T-cell (primary cell): ENCODE measurements at regions not wholly inside any gene's neighbourhood (a gene's known extent, or its start where the extent isn't known, plus 50 kb on each side); places are given as distances from the start of the nearest gene placed in this dataset.

Experiments used
- ATAC-seq, 4 experiments: fragments of 200-7000 bp in 3 of 4; fragments of 150-1000 bp in 1 of 4; cut with Tn5 transposase; replicated peaks in 1 of 4; 1 replicate in 3 of 4; 2 replicates in 1 of 4; pipeline ENCODE4 v1.10.0; 2021; ENCODE audit warnings: moderate library complexity in 3 of 4, mild to moderate bottlenecking in 2 of 4, moderate number of reproducible peaks in 1 of 4
- CTCF ChIA-PET, 2 donors: fragments of 300-600 bp; sonication (Branson Sonifier 250); formaldehyde crosslinking; loops; one replicate each; lab custom pipeline; 2022; ENCODE audit warnings: antibody characterized with exemption in 2 of 2; lab: Charles Lee
- POLR2A ChIA-PET, 2 donors: fragments of 300-600 bp; sonication (Branson Sonifier 250); formaldehyde crosslinking; loops; one replicate each; lab custom pipeline; 2022; ENCODE audit warnings: antibody characterized with exemption in 2 of 2; lab: Charles Lee
- DNase-seq, 35 experiments: peaks; one replicate each; pipeline versions ENCODE4 v3.0.0 to v3.0.0-alpha.2; 2013 to 2023
- H3K27ac ChIP-seq: one replicate; pipeline ENCODE4 v1.5.1; 2013; ENCODE audit warnings: low read length
- H3K27me3 ChIP-seq, 2 experiments: replicated peaks in 1 of 2; 1 replicate in 1 of 2; 2 replicates in 1 of 2; pipeline versions ENCODE4 v1.6.1 to v1.7.0; 2013; ENCODE audit warnings: low read length in 1 of 2, mixed read lengths in 1 of 2; ENCODE audit not compliant: control insufficient read depth in 2 of 2, insufficient read depth in 2 of 2; ENCODE audit errors: extremely low read depth in 1 of 2
- H3K36me3 ChIP-seq, 2 donors: 1 replicate in 1 of 2; 2 replicates in 1 of 2; pipeline versions ENCODE4 v1.6.1 to v1.7.0; 2013; ENCODE audit warnings: low read length in 1 of 2; ENCODE audit not compliant: control insufficient read depth in 2 of 2, insufficient read depth in 1 of 2; ENCODE audit errors: extremely low read depth in 1 of 2
- H3K4me1 ChIP-seq, 2 experiments: 1 replicate in 1 of 2; 2 replicates in 1 of 2; pipeline versions ENCODE4 v1.6.1 to v1.7.0; 2013; ENCODE audit warnings: low read length in 2 of 2, mixed read lengths in 1 of 2; ENCODE audit not compliant: insufficient read depth in 2 of 2, control insufficient read depth in 1 of 2; ENCODE audit errors: extremely low read depth in 1 of 2
- H3K4me3 ChIP-seq, 2 donors: 1 replicate in 1 of 2; 2 replicates in 1 of 2; pipeline versions ENCODE4 v1.5.1 to v1.7.0; 2013; ENCODE audit warnings: mild to moderate bottlenecking in 2 of 2, low read length in 1 of 2, moderate library complexity in 1 of 2; ENCODE audit not compliant: control insufficient read depth in 1 of 2; ENCODE audit errors: extremely low read depth in 1 of 2
- H3K9me3 ChIP-seq: 2 replicates; pipeline ENCODE4 v1.7.0; 2013
- H3K27ac Mint-ChIP-seq, 2 donors: one replicate each; pipeline ENCODE4 v1.8.0; 2020 to 2021; ENCODE audit warnings: mild to moderate bottlenecking in 2 of 2, mixed read lengths in 2 of 2
- H3K27me3 Mint-ChIP-seq, 2 donors: one replicate each; pipeline ENCODE4 v1.8.0; 2021 to 2022; ENCODE audit warnings: mixed read lengths in 2 of 2
- H3K36me3 Mint-ChIP-seq: one replicate; pipeline ENCODE4 v1.8.0; 2021; ENCODE audit warnings: mixed read lengths
- H3K4me1 Mint-ChIP-seq, 3 donors: one replicate each; pipeline ENCODE4 v1.8.0; 2020 to 2022; ENCODE audit warnings: mixed read lengths in 3 of 3, mild to moderate bottlenecking in 1 of 3
- H3K4me3 Mint-ChIP-seq, 3 donors: one replicate each; pipeline ENCODE4 v1.8.0; 2020 to 2022; ENCODE audit warnings: mild to moderate bottlenecking in 3 of 3, mixed read lengths in 3 of 3, moderate library complexity in 3 of 3
- H3K9me3 Mint-ChIP-seq, 3 donors: one replicate each; pipeline ENCODE4 v1.8.0; 2020 to 2022; ENCODE audit warnings: mixed read lengths in 3 of 3
- WGBS: methylation state at CpG from one replicate; pipeline ENCODE4 v1.1.5; 2013; ENCODE audit warnings: missing lambda C conversion rate; ENCODE audit not compliant: insufficient coverage; 5-methylcytosine and 5-hydroxymethylcytosine counted together

GRCh38 chrX:39773150-39773549 lies 324.6 kb downstream of the BCOR start:
- POLR2A ChIA-PET: interaction anchor here in 1 of 2 donors (0.6 kb wide), 1 partner anchor 127 kb away, joined by 3 read pairs; no protein-coding TSS in a partner anchor
- Mint-ChIP-seq H3K9me3 (peaks cover 0 to 3% (median 0%) of the 10 kb centered on the region in 3 donors), H3K27me3 (peaks cover 0 to 26% of the 10 kb centered on the region in 2 donors), H3K4me1 (peaks cover 48 to 59% (median 54%) of the 10 kb centered on the region in 3 donors), H3K4me3 (peak overlapping the region in 1 of 3 donors; percentile 71), H3K27ac (peak overlapping the region; percentile 95 to 99), H3K36me3 (no peaks in the 10 kb centered on the region)
- peaks cover 3 to 61% of the 10 kb centered on the region in 2 experiments for H3K4me1 ChIP-seq
- H3K36me3 ChIP-seq: no peaks in the 10 kb centered on the region
- no peak for DNase-seq
- H3K4me3 ChIP-seq: no peak overlapping the region
- H3K27me3 ChIP-seq: no peaks in the 10 kb centered on the region
- CTCF ChIA-PET: interaction anchor here in 1 of 2 donors (0.6 kb wide), 1 partner anchor 396 kb away, joined by 3 read pairs; no protein-coding TSS in a partner anchor
- H3K27ac ChIP-seq: peak overlapping the region; percentile 80
- no peaks in the 10 kb centered on the region for H3K9me3 ChIP-seq
- no CpG with 5 or more reads among the region's 3 CpGs for WGBS
- ATAC-seq: no peak

GRCh38 chrX:39773923-39774773 lies 323.6 kb downstream of the BCOR start:
- Histone ChIP-seq H3K27me3 (no peaks in the 10 kb centered on the region), H3K27ac (peak overlapping the region; percentile 47), H3K4me3 (peak overlapping the region in 1 of 2 donors; percentile 34), H3K9me3 (no peaks in the 10 kb centered on the region), H3K36me3 (no peaks in the 10 kb centered on the region), H3K4me1 (peaks cover 3 to 61% of the 10 kb centered on the region in 2 experiments)
- peak overlapping the region; percentile 64 to 84 (median 65) for H3K4me3 Mint-ChIP-seq
- DNase-seq (peak in 17 of 35 experiments; percentile 8 to 60 (median 24)), ATAC-seq (peak; percentile 47 to 74 (median 56))
- H3K9me3 Mint-ChIP-seq: peaks cover 0 to 3% (median 0%) of the 10 kb centered on the region in 3 donors
- ChIA-PET POLR2A (interaction anchor here in 1 of 2 donors (0.6 kb wide), 1 partner anchor 879 kb away, joined by 3 read pairs; no protein-coding TSS in a partner anchor), CTCF (interaction anchor here (0.6 to 0.7 kb wide), 2 partner anchors 18 to 444 kb away, joined by 3 read pairs; no protein-coding TSS in a partner anchor)
- H3K27me3 Mint-ChIP-seq: peaks cover 0 to 25% of the 10 kb centered on the region in 2 donors
- no peaks in the 10 kb centered on the region for H3K36me3 Mint-ChIP-seq
- peaks cover 48 to 59% (median 54%) of the 10 kb centered on the region in 3 donors for H3K4me1 Mint-ChIP-seq
- H3K27ac Mint-ChIP-seq: peak overlapping the region; percentile 90 to 98
- 17% methylated on average over 6 of the region's 19 CpGs for WGBS

DNA sequence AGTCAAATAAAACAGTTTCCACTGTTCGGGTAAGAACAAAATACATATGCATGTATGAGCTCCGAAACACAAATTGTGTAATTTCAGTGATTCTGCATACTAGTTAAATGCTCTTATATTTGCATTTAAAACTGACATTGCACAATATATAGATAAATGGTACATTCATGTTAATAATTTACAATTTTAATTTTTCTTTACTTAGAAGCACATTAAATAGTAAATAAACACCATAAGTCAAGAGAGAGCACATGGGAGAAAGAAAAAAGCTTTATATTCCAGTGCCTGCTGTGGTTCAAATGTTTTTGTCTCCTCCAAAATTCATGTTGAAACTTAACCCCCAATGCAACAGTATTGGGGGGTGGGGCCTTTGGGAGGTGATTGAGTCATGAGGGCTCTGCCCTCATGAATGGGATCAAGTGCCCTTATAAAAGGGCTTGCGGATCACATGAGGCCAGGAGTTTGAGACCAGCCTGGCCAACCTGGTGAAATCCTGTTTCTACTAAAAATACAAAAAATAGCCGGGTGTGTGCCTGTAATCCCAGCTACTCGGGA lies 322.9 kb downstream of the BCOR start:
- Mint-ChIP-seq H3K27ac (peak overlapping the region; percentile 90 to 98), H3K4me1 (peaks cover 48 to 54% (median 53%) of the 10 kb centered on the region in 3 donors), H3K9me3 (peaks cover 0 to 3% (median 0%) of the 10 kb centered on the region in 3 donors), H3K27me3 (peaks cover 0 to 21% of the 10 kb centered on the region in 2 donors), H3K4me3 (peak overlapping the region; percentile 64 to 84 (median 65)), H3K36me3 (no peaks in the 10 kb centered on the region)
- H3K36me3 ChIP-seq: no peaks in the 10 kb centered on the region
- ATAC-seq (no peak), DNase-seq (no peak)
- CTCF ChIA-PET: interaction anchor here in 1 of 2 donors (0.6 kb wide), 1 partner anchor 110 kb away, joined by 3 read pairs; no protein-coding TSS in a partner anchor
- peak overlapping the region; percentile 18 to 34 for H3K4me3 ChIP-seq
- H3K4me1 ChIP-seq: peaks cover 3 to 61% of the 10 kb centered on the region in 2 experiments
- POLR2A ChIA-PET: interaction anchor here in 1 of 2 donors (0.6 kb wide), 1 partner anchor 879 kb away, joined by 3 read pairs; no protein-coding TSS in a partner anchor
- no CpG with 5 or more reads among the region's 5 CpGs for WGBS
- H3K27me3 ChIP-seq: no peaks in the 10 kb centered on the region
- H3K27ac ChIP-seq: peak overlapping the region; percentile 47
- H3K9me3 ChIP-seq: no peaks in the 10 kb centered on the region

DNA sequence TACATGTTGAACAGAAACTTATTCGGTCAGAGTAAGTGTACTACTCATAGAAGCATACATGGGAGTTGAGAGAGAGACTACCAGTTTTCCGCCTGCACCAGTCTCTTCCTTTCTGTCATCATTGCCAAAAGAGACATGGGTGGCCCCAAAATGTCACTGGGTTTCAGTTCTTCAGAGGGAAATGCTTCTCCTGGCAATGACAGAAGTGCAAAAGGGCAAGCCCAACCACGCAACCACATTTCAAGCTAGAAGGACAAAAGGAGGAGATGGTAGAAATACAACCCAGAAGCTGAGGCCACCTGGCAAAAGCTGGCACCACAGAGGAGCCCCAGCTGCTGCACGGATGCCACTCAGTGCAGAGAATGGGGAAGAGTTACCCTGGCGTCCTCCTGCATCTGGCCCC lies 320.1 kb downstream of the BCOR start:
- H3K27ac ChIP-seq: no peak overlapping the region
- no peaks in the 10 kb centered on the region for H3K9me3 ChIP-seq
- Mint-ChIP-seq H3K27me3 (peaks cover 0 to 3% of the 10 kb centered on the region in 2 donors), H3K4me3 (no peak overlapping the region), H3K9me3 (no peaks in the 10 kb centered on the region), H3K27ac (peak overlapping the region; percentile 60 to 78), H3K36me3 (no peaks in the 10 kb centered on the region), H3K4me1 (peaks cover 25 to 31% (median 31%) of the 10 kb centered on the region in 3 donors)
- H3K36me3 ChIP-seq: no peaks in the 10 kb centered on the region
- no CpG with 5 or more reads among the region's 5 CpGs for WGBS
- POLR2A ChIA-PET: no interaction called here
- ATAC-seq: no peak
- H3K4me1 ChIP-seq: peaks cover 0 to 36% of the 10 kb centered on the region in 2 experiments
- no peaks in the 10 kb centered on the region for H3K27me3 ChIP-seq
- no peak overlapping the region for H3K4me3 ChIP-seq
- DNase-seq: peak in 1 of 35 experiments; percentile 12
- CTCF ChIA-PET: interaction anchor here in 1 of 2 donors (0.5 kb wide), 1 partner anchor 1447 kb away, joined by 3 read pairs; no protein-coding TSS in a partner anchor

- H3K27ac ChIP-seq: no peak overlapping the region
- H3K27me3 ChIP-seq: no peaks in the 10 kb centered on the region
- DNase-seq (no peak), ATAC-seq (no peak)
- H3K27ac Mint-ChIP-seq: no peak overlapping the region
- no peaks in the 10 kb centered on the region for H3K36me3 ChIP-seq
- H3K9me3 ChIP-seq: no peaks in the 10 kb centered on the region
- H3K9me3 Mint-ChIP-seq: no peaks in the 10 kb centered on the region
- WGBS: 90% methylated on average over 2 of the region's 12 CpGs
- no peak overlapping the region for H3K4me3 Mint-ChIP-seq
- ChIA-PET CTCF (no interaction called here), POLR2A (no interaction called here)
- peaks cover 7 to 13% (median 13%) of the 10 kb centered on the region in 3 donors for H3K4me1 Mint-ChIP-seq
- H3K36me3 Mint-ChIP-seq: no peaks in the 10 kb centered on the region
- H3K27me3 Mint-ChIP-seq: no peaks in the 10 kb centered on the region
- no peak overlapping the region for H3K4me3 ChIP-seq
- H3K4me1 ChIP-seq: peaks cover 0 to 19% of the 10 kb centered on the region in 2 experiments
These were observed 317.6 kb downstream of the BCOR start for GRCh38 chrX:39779952-39780783.
